ENCODE measurements at regions not wholly inside any gene's neighbourhood (a gene's known extent, or its start where the extent isn't known, plus 50 kb on each side); places are given as distances from the start of the nearest gene placed in this dataset.

DNA sequence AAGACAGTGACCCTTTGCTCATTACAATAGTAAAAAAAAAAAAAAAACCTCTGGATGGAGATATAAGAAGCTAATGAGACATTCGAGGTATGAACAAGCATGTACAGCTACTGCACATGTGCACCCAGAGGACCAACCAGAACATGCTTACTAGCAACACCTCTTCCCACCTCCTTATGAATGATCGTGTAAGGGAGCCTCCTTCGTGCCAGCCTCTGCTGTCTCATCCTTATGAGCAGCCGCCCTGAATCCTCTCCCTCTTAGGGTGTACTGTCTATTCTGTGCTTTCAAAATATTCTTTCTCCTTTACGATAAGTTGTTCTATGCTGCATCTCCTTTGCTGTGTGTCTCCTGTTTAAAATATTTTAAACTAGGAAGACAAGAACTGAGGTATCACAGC, 91.4 kb upstream of the ACSL3 start:
- Mint-ChIP-seq H3K27me3 (ENCODE audit: low read depth in 3 of 3) (peaks cover 5 to 10% (median 7%) of the 10 kb centered on the region in 3 donors), H3K4me1 (no peaks in the 10 kb centered on the region), H3K9me3 (no peaks in the 10 kb centered on the region), H3K36me3 (no peaks in the 10 kb centered on the region), H3K4me3 (no peak overlapping the region), H3K27ac (no peak overlapping the region)
- Histone ChIP-seq H3K9me3 (replicated peaks in 1 of 2; ENCODE audit: control insufficient read depth in 1 of 2, insufficient read depth in 1 of 2, low read length in 2 of 2) (no peaks in the 10 kb centered on the region), H3K4me2 (replicated peaks; ENCODE audit: extremely low read depth, low read length, poor library complexity, severe bottlenecking) (no peak overlapping the region), H3K27me3 (ENCODE audit: control insufficient read depth in 2 of 2, insufficient read depth in 2 of 2, low read length in 2 of 2) (no peaks in the 10 kb centered on the region), H3K36me3 (replicated peaks in 1 of 2; ENCODE audit: control insufficient read depth in 1 of 2, insufficient read depth in 2 of 2, low read length in 2 of 2) (no peaks in the 10 kb centered on the region), H4K20me1 (ENCODE audit: insufficient read depth, low read length) (no peaks in the 10 kb centered on the region), H3K27ac (ENCODE audit: low read depth in 1 of 2, low read length in 2 of 2) (no peak overlapping the region), H3K9ac (ENCODE audit: insufficient read depth, low read length, poor library complexity, severe bottlenecking) (no peak overlapping the region), H3K79me2 (ENCODE audit: insufficient read depth, low read length) (no peaks in the 10 kb centered on the region), H3K4me3 (replicated peaks in 1 of 3; ENCODE audit: low read depth in 2 of 3, low read length in 3 of 3) (no peak overlapping the region), H2AFZ (ENCODE audit: insufficient read depth, low read depth, low read length, poor library complexity, severe bottlenecking) (no peak overlapping the region), H3K4me1 (ENCODE audit: control insufficient read depth in 1 of 2, insufficient read depth in 2 of 2, low read length in 2 of 2) (no peaks in the 10 kb centered on the region)
- 100% methylated on average over 1 of the region's 5 CpGs for WGBS (ENCODE audit: insufficient coverage)
- TF ChIP-seq CTCF (IDR thresholded peaks at IDR 0.05), result no peak
- DNase-seq, result no peak
- intact Hi-C loops (cut with micrococcal nuclease), result no loop called here

GRCh38 chr2:222769941-222770340, 90.9 kb upstream of the ACSL3 start:
- no peaks in the 10 kb centered on the region for H3K27me3 ChIP-seq (ENCODE audit: control insufficient read depth in 2 of 2, insufficient read depth in 2 of 2, low read length in 2 of 2)
- no peaks in the 10 kb centered on the region for H3K4me1 ChIP-seq (ENCODE audit: control insufficient read depth in 1 of 2, insufficient read depth in 2 of 2, low read length in 2 of 2)
- no peak for DNase-seq
- no peak overlapping the region for H2AFZ ChIP-seq (ENCODE audit: insufficient read depth, low read depth, low read length, poor library complexity, severe bottlenecking)
- Mint-ChIP-seq H3K4me3 (no peak overlapping the region), H3K4me1 (no peaks in the 10 kb centered on the region), H3K27me3 (ENCODE audit: low read depth in 3 of 3) (peaks cover 5 to 11% (median 7%) of the 10 kb centered on the region in 3 donors), H3K27ac (no peak overlapping the region), H3K9me3 (no peaks in the 10 kb centered on the region), H3K36me3 (no peaks in the 10 kb centered on the region)
- H3K27ac ChIP-seq (ENCODE audit: low read depth in 1 of 2, low read length in 2 of 2), result no peak overlapping the region
- no peak overlapping the region for H3K9ac ChIP-seq (ENCODE audit: insufficient read depth, low read length, poor library complexity, severe bottlenecking)
- H3K79me2 ChIP-seq (ENCODE audit: insufficient read depth, low read length), result no peaks in the 10 kb centered on the region
- intact Hi-C loops (cut with micrococcal nuclease), result no loop called here
- no peak overlapping the region for H3K4me2 ChIP-seq (replicated peaks; ENCODE audit: extremely low read depth, low read length, poor library complexity, severe bottlenecking)
- TF ChIP-seq CTCF (IDR thresholded peaks at IDR 0.05), result no peak
- no peaks in the 10 kb centered on the region for H3K36me3 ChIP-seq (replicated peaks in 1 of 2; ENCODE audit: control insufficient read depth in 1 of 2, insufficient read depth in 2 of 2, low read length in 2 of 2)
- H3K4me3 ChIP-seq (replicated peaks in 1 of 3; ENCODE audit: low read depth in 2 of 3, low read length in 3 of 3), result no peak overlapping the region
- no peaks in the 10 kb centered on the region for H3K9me3 ChIP-seq (replicated peaks in 1 of 2; ENCODE audit: control insufficient read depth in 1 of 2, insufficient read depth in 1 of 2, low read length in 2 of 2)
- no peaks in the 10 kb centered on the region for H4K20me1 ChIP-seq (ENCODE audit: insufficient read depth, low read length)
- WGBS (ENCODE audit: insufficient coverage), result no CpG with 5 or more reads among the region's 3 CpGs
